GM21825 (cell line): ENCODE measurements at regions not wholly inside any gene's neighbourhood (a gene's known extent, or its start where the extent isn't known, plus 50 kb on each side); places are given as distances from the start of the nearest gene placed in this dataset.

Experiments
- ATAC-seq: cut with Tn5 transposase; IDR thresholded peaks from one replicate; pipeline ENCODE4 v1.9.1; 2021; ENCODE audit warnings: mild to moderate bottlenecking, moderate library complexity; ENCODE audit not compliant: unreplicated experiment

DNA sequence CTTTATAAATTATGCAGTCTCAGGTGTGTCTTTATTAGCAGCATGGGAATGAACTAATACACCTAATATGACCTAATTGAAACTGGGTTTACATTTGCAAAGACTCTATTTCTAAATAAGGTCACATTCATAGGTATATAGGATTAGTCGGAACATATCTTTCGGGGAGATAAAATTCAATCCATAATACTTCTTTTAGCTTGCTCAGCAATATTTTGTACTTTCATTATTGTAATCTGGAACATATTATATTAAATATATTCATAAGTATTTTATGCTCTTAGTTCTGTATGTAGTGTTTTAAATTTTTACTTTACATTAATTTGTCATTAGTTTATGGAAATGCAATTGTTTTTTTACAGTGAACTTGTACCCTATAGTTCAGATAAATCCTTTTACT is 927.7 kb downstream of the CCDC85A start:
- no peak for ATAC-seq

DNA sequence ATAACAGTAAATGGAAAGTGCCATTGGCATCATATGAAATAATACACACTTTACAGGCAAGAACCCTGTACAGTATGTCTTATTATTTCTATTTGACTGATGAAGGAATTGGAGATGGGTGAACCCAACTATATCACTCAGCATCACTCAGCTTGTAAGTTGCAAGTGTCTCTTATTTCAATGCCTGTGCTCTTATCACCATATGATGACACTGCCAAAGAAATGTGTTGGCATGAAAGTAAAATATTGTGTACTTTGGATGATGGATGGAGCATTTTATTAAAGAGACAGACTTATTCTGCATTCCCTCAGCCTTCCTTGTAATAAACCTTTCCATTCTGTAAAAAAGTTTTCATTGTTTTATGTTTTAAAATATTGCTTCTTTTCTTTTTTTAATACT is 927.5 kb upstream of the VRK2 start:
- ATAC-seq: no peak

DNA sequence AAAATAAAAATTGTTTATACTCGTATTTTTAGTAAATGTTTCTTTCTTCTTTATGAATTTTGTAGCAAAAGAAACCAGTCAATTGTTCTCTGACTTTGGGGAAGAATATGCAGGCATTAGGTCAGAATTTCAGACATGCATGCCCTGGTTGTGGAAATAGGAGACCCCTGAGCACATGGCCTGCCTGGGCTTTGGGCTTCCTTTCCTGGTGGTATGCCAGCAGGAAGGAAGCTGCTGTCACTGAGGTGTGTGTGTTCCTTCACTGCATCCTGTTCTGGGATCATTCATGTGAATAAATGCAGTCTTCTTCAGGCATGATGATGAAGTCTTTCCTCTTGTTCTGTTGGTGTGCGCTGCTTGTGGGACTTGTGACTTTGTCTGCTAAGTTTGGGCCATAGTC is 920.2 kb upstream of the VRK2 start:
- ATAC-seq: no peak

DNA sequence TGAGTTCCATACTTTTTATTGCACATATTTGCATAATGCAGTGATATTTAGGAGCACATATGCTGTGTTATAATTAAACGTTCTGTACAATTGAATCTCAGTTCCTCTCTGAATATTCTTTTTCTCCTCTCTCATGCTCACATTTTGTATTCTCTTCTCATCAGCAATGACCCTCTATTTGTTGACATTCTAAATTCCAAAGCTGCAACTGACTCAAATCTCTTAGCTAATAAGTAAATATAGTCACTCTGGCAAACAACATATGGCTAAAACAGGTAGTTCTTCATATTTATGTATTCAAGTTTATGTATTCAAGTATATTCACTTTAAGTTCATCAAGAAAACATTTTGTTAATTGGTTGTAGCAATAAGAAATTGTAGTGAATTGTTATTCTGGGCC is 907.4 kb upstream of the VRK2 start:
- ATAC-seq: no peak

DNA sequence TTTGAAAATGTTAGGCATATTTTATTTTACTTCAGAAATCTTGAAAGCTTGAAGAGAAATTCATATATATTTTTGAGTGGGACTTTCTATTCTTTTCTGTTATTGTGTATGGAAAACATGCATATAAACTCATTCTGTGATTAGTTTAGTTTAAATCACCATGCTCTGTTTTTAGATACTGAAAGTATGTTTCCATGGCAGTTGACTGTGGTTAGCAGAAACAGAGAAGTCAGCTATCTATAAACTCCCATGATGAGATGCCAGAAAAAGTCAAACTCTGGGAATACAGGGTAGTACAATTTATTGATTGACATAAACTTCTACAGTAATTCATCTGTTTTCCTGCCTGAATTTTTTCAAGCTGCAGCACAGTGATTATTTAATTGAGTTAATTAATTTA is 905.3 kb upstream of the VRK2 start:
- ATAC-seq: no peak

DNA sequence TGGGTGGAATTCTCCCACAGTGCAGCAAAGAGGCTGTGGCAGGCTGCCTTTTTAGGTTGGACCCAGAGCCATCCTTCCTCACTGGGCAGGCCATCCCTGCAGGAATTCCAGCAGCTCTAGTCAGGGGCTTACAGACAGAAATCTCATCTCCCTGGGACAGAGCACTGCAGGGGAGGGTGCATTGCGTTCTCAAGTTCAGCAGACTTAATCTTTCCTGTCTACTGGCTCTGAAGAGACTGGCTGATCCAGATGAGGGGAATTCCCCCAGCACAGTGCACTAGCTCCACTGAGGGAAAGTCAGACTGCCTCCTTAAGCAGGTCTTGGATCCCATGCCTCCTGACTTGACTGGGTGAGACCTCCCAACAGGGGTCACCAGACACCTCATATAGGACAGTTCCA is 899.7 kb upstream of the VRK2 start:
- no peak for ATAC-seq

DNA sequence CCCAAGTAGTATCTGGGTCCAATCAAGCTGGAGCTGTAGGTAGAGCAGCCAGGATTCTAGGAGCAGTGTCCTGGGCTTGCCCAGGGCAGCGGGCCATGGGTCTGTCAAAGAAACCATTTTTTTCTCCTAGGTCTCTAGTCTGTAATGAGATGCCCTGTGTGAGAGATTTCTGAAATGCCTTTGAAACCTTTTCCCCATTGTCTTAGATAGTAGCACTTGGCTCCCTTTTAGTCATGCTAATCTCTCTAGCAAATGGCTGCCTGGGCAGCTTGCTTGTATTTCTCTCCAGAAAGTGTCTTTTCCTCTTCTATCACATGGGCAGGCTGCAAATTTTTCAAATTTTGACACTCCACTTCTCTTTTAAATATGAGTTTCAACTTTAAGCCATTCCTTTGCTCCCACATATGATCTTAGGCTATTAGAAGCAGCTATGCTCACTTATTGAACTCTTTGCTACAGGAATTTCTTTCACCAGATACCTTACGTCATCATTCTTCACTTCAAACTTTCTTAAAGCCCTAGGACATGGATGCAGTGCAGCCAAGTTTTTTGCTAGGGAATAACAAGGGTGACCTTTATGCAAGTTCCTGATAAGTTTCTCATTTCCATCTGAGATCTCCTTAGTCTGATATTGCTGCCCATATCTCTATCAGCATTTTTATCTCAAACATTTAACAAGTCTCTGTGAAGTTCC is 890.2 kb upstream of the VRK2 start:
- ATAC-seq: no peak

DNA sequence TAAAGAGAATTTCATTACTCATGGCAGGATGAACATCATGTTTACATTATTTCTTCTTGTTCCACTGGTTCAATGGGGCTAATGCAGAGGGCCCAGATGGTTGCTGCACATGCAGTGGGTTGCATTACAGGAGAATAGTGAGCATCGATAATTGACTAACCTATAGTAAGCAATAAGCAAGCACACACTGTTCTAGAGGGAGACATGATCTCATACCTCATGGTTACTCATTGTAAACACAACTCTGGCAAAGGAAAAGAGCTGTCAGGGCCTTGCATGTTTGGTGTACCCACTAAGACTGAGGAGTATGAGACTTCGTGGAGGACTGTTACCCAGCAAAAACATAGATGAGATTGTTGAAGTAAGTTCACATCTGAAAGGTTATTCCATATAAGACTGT is 885.6 kb upstream of the VRK2 start:
- ATAC-seq: no peak

DNA sequence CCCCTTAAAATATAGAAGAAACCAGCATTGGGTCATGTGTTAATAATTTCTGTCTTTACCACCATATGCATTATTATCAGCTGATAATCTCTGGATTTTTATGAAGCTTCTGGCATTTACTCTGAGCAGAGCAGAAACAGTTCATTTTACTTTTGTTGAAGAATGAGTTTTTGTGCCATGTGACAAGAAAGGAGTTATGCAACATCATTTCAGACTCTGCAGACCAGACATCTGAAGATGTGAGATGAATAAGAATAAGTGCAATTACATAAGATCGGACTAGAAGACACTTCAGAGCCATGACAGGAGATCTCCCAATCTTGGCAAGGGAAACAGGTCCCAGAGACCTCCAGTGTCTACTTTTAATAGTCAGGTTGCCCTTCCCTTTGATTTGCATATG is 869.4 kb upstream of the VRK2 start:
- no peak for ATAC-seq

DNA sequence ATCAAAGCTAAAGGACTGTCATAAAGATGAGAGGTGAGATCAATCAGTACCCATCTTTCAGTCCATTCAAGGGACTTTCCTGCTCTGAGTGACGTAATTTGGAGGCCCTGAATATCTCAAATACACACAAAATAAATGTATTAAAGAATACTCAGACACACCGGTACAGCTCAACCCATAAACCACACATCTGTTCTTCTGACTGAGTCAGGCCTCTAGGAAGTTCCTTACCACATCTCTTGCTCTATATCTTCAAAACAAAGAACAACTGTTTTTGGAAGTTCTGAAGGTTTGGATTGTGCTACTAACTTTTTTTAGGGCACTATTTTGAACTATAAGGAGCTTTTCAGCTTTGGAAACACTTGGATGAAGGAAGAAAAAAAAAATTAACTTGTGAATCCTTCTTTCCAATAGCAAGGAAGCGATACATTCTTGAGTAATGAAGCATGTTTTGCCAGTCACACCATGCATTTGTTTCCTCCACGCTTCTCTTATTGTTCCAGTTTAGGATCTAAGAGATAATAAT is 866.5 kb upstream of the VRK2 start:
- ATAC-seq: no peak

DNA sequence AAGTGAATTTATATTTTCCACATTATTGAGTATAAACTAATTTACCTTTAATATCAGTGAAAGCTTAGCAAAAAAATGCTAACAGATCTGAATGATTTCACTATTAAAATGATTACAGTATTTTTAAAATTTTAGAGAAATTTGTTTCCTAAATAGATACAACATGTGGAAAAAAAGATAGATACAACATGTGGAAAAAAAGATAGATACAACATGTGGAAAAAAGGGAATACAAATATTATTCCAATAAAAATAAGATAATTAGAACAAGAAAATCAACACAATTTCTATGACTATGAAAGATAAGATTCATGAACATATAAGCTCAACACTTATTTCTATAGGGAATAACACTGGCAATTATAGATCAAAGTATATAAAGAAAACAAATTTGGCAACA is 865.9 kb upstream of the VRK2 start:
- no peak for ATAC-seq

DNA sequence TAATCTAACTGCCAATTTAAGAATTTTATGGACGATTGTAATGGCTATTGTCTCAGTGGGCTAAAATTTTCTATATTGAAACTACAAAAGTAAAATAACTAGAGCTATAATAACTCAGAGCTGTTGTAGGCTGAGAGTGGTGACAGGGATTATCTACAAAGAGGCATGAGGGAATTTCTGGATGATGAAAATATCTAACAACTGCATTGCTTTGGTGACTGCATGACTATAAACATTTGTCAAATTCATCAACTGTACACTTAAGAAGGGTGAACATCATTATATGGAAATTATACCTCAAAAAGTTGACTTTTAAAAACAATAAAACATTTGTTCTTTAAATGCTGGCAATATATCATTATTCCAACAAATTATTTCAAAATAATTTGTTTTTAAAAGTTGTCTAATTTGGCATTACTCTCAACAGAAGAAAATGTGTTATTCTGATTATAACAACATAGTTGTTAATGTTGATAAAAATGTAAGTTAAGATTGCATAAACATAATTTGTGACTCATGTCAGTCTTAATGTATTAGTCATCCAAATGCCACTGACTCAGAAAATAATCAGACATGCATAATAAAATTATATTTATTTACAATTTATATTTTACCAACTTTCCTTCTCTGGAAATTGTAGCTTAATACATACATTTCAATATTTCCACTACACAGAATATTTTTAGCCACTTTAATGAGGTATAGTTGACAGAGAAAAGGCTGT is 865.1 kb upstream of the VRK2 start:
- no peak for ATAC-seq

DNA sequence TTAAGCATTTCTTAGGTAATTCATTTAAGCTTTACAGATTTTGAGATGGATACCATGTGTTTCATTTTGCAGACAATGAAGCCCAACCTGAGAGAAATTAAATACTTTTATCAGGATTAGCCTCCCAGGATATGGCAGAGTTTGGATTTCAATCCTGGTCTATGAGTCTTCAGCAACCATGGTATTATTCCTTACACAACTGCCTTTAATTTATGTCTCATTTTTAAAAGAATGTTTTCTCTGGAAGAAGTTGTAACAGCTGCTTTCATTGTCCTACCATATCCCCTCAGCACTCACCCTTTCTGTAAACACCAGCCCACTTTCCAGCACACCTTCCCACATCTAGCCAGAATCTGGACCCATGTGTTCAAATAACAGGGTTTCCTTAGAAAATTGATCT is 863.7 kb upstream of the VRK2 start:
- ATAC-seq: no peak

DNA sequence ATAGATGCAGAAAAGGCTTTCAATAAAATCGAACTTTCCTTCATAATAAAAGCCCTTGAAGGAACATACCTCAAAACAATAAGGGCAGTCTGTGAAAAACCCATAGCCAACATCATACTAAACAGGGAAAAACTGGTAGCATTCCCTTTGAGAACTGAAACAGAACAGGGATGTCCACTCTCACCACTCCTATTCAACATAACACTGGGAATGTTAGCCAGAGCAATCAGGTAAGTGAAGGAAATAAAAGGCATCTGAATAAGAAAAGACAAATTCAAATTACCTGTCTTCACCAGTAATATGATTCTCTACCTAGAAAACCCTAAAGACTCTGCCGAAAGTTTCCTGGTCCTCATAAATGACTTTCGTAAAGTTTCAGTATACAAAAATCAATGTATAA is 861.0 kb upstream of the VRK2 start:
- no peak for ATAC-seq

DNA sequence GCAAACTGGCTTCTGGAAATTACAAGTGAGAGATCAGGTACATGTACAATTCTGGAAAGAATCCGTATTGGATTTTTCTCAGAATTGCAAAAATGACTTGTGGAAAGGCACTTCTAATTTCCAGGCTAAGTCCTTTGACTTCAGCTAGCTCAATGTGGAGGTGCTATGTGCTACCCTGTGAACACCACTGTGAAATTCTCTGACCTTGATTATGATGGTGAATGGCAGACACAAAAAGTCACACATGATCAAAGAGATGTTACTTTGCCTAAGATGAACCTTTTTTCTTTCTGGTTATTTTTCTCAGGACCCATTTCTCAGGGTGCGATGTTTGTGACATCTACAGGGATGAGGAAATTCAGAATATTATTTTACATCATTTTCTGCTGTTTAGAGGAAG is 856.6 kb upstream of the VRK2 start:
- no peak for ATAC-seq

DNA sequence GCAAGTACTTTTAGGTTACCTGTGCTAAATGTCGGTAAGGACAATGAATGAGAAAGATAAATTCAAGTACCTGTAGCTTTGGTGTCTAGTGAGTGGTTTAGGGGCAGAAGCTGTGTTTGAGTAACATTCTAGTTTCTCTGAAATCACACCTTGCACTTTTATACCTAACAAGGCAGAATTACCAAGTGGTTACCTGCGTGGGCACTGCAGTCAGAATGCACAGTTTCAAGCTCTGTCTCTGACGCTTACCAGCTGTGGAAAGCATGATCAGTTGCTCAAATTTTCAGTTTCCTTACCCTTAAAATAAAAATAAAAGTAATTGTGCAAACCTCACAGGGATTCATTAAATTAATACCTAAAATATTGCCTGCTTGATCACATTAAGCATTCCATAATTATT is 846.9 kb upstream of the VRK2 start:
- no peak for ATAC-seq

DNA sequence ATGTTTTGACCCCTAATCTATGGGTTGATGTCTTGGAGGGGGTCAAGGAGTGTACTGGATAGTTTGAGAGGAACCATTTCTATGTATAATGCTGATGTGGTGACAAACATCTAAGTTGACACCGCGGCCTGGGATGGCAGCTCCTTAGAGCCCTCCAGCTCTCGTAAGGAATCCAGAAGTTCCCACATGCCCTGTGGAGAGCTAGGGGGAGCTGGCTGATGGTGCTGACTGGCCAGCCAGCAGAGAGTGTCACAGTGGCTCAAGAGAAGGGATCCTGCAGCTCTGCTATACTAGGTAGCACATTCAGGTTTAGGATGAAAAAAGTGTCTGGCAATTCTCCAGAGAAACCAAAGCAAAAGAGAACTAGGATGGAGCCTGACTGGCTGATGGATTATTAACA is 842.2 kb upstream of the VRK2 start:
- ATAC-seq: no peak

DNA sequence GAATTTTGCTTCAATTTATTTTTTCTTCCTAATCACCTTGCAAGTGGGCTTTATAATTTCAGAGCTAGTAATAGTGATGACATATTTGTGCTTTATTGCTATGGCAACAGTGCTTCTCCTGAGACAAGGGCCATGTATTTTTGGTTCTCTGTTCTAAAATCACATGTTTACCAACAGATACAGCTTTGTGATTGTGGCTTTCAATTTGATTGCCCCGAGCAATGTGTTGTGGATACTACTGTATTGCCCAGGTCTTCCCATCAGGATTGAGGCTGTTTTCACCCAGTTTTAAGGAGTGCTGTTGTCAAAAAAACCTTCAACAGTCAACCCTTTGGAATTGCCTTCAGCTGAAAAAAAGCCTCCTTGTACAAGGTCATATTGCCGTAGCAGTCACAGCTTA is 841.4 kb upstream of the VRK2 start:
- ATAC-seq: no peak

DNA sequence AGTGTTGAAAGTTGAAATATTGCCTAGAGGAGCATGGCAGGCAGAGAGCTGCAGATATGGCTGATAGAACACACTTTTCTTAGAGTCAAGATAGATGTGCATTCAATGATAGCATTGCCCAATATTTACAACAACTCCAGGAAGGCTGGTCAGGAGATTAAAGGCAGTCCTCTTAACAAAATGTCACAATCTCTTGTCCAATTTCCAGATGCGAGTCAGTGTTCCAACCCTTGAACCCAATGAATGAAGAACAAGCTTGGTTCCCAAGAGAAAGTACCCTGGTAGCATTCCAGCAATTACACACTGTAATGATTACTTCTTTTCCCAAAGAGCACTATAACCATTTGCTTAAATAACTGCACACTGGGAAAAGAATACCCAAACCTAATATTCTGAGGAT is 839.4 kb upstream of the VRK2 start:
- ATAC-seq: no peak

DNA sequence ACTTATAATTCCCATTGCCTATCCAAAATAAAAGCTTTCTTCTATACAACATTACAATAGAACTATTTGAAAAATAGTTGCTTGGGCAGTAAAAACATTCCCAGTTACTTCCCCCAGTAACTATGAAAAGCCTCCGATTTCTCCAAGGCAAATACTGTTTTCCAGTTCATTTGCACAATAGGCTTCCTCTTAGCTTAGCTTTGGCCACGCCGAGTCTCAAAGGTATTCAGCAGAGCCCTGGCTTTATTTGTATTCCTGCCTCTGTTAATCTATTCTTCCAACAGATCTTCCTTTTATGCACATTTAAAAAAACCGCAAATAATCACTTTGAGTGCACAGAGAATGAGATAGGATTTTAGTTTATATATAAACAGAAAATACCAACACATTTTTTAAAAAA is 836.8 kb upstream of the VRK2 start:
- ATAC-seq: no peak

DNA sequence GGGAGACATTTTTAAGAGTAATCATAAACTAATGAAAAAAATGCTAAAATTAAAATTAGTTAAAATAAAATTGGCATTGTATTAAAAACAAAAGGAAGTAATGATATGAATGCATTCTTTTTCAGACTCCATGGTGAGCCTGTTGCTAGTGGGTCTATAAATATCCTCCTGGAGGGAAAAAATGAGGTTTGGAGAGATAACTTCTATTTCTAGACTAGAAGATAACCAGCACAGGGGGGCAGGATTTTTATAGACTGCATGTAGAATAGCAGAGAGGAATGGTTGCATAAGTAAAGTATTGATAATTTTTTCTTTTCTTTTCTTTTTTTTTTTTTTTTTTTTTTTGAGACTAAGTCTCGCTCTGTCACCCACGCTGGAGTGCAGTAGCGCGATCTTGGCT is 835.8 kb upstream of the VRK2 start:
- no peak for ATAC-seq

DNA sequence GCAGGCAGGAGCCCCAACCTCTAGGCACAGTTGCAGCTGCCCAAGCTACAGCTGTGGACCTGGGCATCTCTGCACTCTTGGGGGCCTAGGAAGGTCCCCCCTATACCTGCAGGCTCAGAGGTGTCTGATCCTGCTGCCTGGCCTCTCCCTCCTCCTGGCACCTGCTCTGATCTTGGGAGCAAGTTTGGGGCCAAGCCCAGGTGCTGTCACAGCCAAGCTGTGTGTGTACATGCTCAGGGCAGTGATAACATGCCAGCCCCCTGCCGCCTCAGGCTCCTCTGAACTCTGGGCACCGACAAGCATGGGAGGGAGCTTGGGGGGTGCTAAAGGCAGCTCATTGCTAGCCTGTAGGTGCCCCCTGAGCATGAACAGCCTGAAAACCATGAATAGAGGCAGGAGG is 829.6 kb upstream of the VRK2 start:
- no peak for ATAC-seq

DNA sequence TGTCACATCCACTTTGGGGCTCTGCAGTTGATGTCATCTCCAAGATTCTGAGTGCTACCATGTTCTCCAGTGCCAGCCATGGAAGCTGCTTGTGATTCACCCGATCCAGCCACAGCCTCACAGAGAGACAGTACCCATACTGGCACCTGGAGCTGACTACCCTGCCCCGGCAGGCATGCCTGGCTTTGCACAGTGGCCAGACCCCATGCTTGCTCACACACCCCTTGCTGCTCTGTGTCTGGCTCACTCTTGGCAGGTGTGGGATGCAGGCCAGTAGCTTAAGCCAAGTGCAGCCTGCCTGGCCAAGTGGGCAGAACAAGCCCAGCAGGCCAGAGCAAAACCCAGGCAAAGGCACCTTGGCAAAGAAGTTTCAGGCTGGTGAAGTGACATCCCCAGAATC is 828.4 kb upstream of the VRK2 start:
- no peak for ATAC-seq
